SK-N-SH (cell line): ENCODE measurements at regions not wholly inside any gene's neighbourhood (a gene's known extent, or its start where the extent isn't known, plus 50 kb on each side); places are given as distances from the start of the nearest gene placed in this dataset.

Experiments
- CTCF ChIA-PET: fragments of 300-600, 350-600 bp; formaldehyde crosslinking; extraction: SDS; loops from one replicate; lab custom pipeline; 2021; lab: Yijun Ruan, JAX
- POLR2A ChIA-PET: fragments of 350-600 bp; sonication (Branson Sonifier 250); formaldehyde crosslinking; extraction: SDS; loops from one replicate; lab custom pipeline; 2020; ENCODE audit warnings: antibody characterized with exemption, inconsistent platforms; lab: Yijun Ruan, JAX
- DNase-seq: peaks from one replicate; pipeline ENCODE4 v3.0.0; 2012
- H2AFZ ChIP-seq: fragments of 200-600 bp; sonication (generic); 2 replicates; pipeline ENCODE4 v1.8.1; 2016; ENCODE audit warnings: antibody characterized with exemption, mild to moderate bottlenecking, low read depth
- H3F3A ChIP-seq: fragments of 200-600 bp; sonication (generic); replicated peaks from 2 replicates; pipeline ENCODE3; 2016; ENCODE audit warnings: antibody characterized with exemption, mild to moderate bottlenecking; ENCODE audit not compliant: insufficient read depth
- H3K27ac ChIP-seq, 2 experiments: fragments of 200-500 bp in 1 of 2; fragments of 200-600 bp in 1 of 2; sonication (Bioruptor generic) in 1 of 2; sonication (generic), shearing (Covaris generic) in 1 of 2; 2 replicates each; pipeline versions ENCODE4 v1.5.1 to v1.6.1; 2014 to 2016; ENCODE audit warnings: low read depth in 2 of 2, inconsistent platforms in 1 of 2, low read length in 1 of 2, mild to moderate bottlenecking in 1 of 2, mixed read lengths in 1 of 2
- H3K27me3 ChIP-seq: fragments of 200-600 bp; sonication (generic), shearing (Covaris generic); 2 replicates; pipeline ENCODE4 v1.6.1; 2016; ENCODE audit warnings: mixed run types; ENCODE audit not compliant: insufficient read depth
- H3K36me3 ChIP-seq, 2 experiments: fragments of 200-500 bp in 1 of 2; fragments of 200-600 bp in 1 of 2; sonication (Bioruptor generic) in 1 of 2; sonication (generic) in 1 of 2; replicated peaks in 1 of 2; 2 replicates each; pipeline versions ENCODE3 to v1.5.1; 2014 to 2016; ENCODE audit warnings: low read length in 1 of 2, mild to moderate bottlenecking in 1 of 2; ENCODE audit not compliant: insufficient read depth in 2 of 2, control insufficient read depth in 1 of 2
- H3K4me1 ChIP-seq, 2 experiments: fragments of 200-500 bp in 1 of 2; fragments of 200-600 bp in 1 of 2; sonication (Bioruptor generic) in 1 of 2; sonication (generic), shearing (Covaris generic) in 1 of 2; 2 replicates each; pipeline versions ENCODE4 v1.5.1 to v1.6.1; 2014 to 2016; ENCODE audit warnings: low read depth in 1 of 2, low read length in 1 of 2, mixed run types in 1 of 2; ENCODE audit not compliant: insufficient read depth in 2 of 2, control insufficient read depth in 1 of 2
- H3K4me2 ChIP-seq: fragments of 200-600 bp; sonication (generic), shearing (Covaris generic); 2 replicates; pipeline ENCODE4 v1.6.1; 2017; ENCODE audit warnings: mixed run types
- H3K4me3 ChIP-seq, 2 experiments: fragments of 200-500 bp in 1 of 2; fragments of 200-600 bp in 1 of 2; sonication (Bioruptor generic) in 1 of 2; sonication (generic), shearing (Covaris generic) in 1 of 2; 2 replicates each; pipeline versions ENCODE4 v1.5.1 to v1.8.1; 2014 to 2016; ENCODE audit warnings: low read depth in 2 of 2, inconsistent platforms in 1 of 2, low read length in 1 of 2, mild to moderate bottlenecking in 1 of 2, mixed read lengths in 1 of 2, moderate library complexity in 1 of 2
- H3K79me2 ChIP-seq: fragments of 200-600 bp; sonication (generic); 2 replicates; pipeline ENCODE4 v1.8.1; 2017; ENCODE audit warnings: mild to moderate bottlenecking; ENCODE audit not compliant: insufficient read depth
- H3K9ac ChIP-seq: fragments of 200-600 bp; sonication (generic); 2 replicates; pipeline ENCODE4 v1.6.1; 2017; ENCODE audit warnings: mixed run types
- H3K9me2 ChIP-seq: fragments of 200-600 bp; sonication (generic); 2 replicates; pipeline ENCODE4 v1.6.1; 2017; ENCODE audit warnings: mixed run types
- H3K9me3 ChIP-seq: fragments of 200-600 bp; sonication (generic); 2 replicates; pipeline ENCODE4 v1.6.1; 2017; ENCODE audit warnings: mixed run types, mild to moderate bottlenecking, moderate library complexity
- H4K20me1 ChIP-seq: fragments of 200-600 bp; sonication (generic); 2 replicates; pipeline ENCODE4 v1.6.1; 2017; ENCODE audit warnings: mild to moderate bottlenecking, mixed run types; ENCODE audit not compliant: insufficient read depth
- CTCF ChIP-seq: fragments of 200-600 bp; sonication (generic); IDR thresholded peaks from 2 replicates; pipeline ENCODE4 v1.6.1; 2017; ENCODE audit warnings: antibody characterized with exemption, mild to moderate bottlenecking, moderate library complexity
- ELF1 ChIP-seq: IDR thresholded peaks from 2 replicates; pipeline ENCODE4 v1.4.0; 2012
- EP300 ChIP-seq, 2 experiments: IDR thresholded peaks; 2 replicates each; pipeline versions ENCODE4 v1.4.0 to v1.6.1; 2012; ENCODE audit warnings: borderline replicate concordance in 1 of 2, low read depth in 1 of 2, low read length in 1 of 2
- FOSL2 ChIP-seq: IDR thresholded peaks from 2 replicates; pipeline ENCODE4 v1.4.0; 2012; ENCODE audit warnings: low read depth, mild to moderate bottlenecking, moderate library complexity, borderline replicate concordance
- FOXJ3 ChIP-seq: sonication (generic); formaldehyde crosslinking; IDR thresholded peaks from 2 replicates; pipeline ENCODE4 v1.5.1; 2020; ENCODE audit warnings: mild to moderate bottlenecking, missing genetic modification reagents
- GABPA ChIP-seq: IDR thresholded peaks from 2 replicates; pipeline ENCODE4 v1.4.0; 2012; ENCODE audit warnings: low read depth, mild to moderate bottlenecking
- MEF2A ChIP-seq: IDR thresholded peaks from 2 replicates; pipeline ENCODE4 v1.4.0; 2012; ENCODE audit warnings: low read depth, borderline replicate concordance
- NFIC ChIP-seq: IDR thresholded peaks from 2 replicates; pipeline ENCODE4 v1.4.0; 2012; ENCODE audit warnings: borderline replicate concordance
- NRF1 ChIP-seq: IDR thresholded peaks from 2 replicates; pipeline ENCODE4 v1.6.1; 2012; ENCODE audit warnings: low read depth, mild to moderate bottlenecking, low read length
- RAD21 ChIP-seq: IDR thresholded peaks from 2 replicates; pipeline ENCODE4 v1.6.1; 2012; ENCODE audit warnings: mild to moderate bottlenecking, low read length
- RCOR1 ChIP-seq: fragments of 150-350 bp; IDR thresholded peaks from 2 replicates; pipeline ENCODE4 v1.6.1; 2017; ENCODE audit warnings: antibody characterized with exemption, low read length
- RXRA ChIP-seq: IDR thresholded peaks from 2 replicates; pipeline ENCODE4 v1.4.0; 2012; ENCODE audit warnings: low read depth, mild to moderate bottlenecking, borderline replicate concordance
- SMC3 ChIP-seq: IDR thresholded peaks from 2 replicates; pipeline ENCODE4 v1.6.1; 2012; ENCODE audit warnings: low read depth, low read length, improper control_type of control experiment
- TCF12 ChIP-seq: IDR thresholded peaks from 2 replicates; pipeline ENCODE4 v1.4.0; 2012
- TEAD4 ChIP-seq: IDR thresholded peaks from 2 replicates; pipeline ENCODE4 v1.4.0; 2012; ENCODE audit warnings: mild to moderate bottlenecking, borderline replicate concordance; ENCODE audit not compliant: insufficient read depth
- USF2 ChIP-seq: fragments of 150-350 bp; IDR thresholded peaks from 2 replicates; pipeline ENCODE4 v1.6.1; 2017; ENCODE audit warnings: antibody characterized with exemption, low read length, low read depth, borderline replicate concordance
- YY1 ChIP-seq: IDR thresholded peaks from 2 replicates; pipeline ENCODE4 v1.4.0; 2012; ENCODE audit warnings: low read depth, mild to moderate bottlenecking
- WGBS: methylation state at CpG from one replicate; pipeline ENCODE4 v1.1.6; 2017; ENCODE audit warnings: low lambda C conversion rate; 5-methylcytosine and 5-hydroxymethylcytosine counted together
- TF ChIP-seq, protein P1 (sequence below): fragments of 150-350 bp; IDR thresholded peaks from 2 replicates; pipeline ENCODE4 v1.6.1; 2016; ENCODE audit warnings: mild to moderate bottlenecking, low read depth, low read length
- TF ChIP-seq, protein P2 (sequence below): IDR thresholded peaks from 2 replicates; pipeline ENCODE4 v1.6.1; 2012; ENCODE audit warnings: mild to moderate bottlenecking, low read depth, low read length, moderate library complexity

GRCh38 chr2:206881708-206882410 is 57.5 kb upstream of the CPO start:
- WGBS = 39% methylated on average over 11 of the region's 11 CpGs
- Histone ChIP-seq H4K20me1 (no peaks in the 10 kb centered on the region), H3K9me3 (no peaks in the 10 kb centered on the region), H2AFZ (no peak overlapping the region), H3K4me2 (no peak overlapping the region), H3K9me2 (no peaks in the 10 kb centered on the region), H3F3A (no peaks in the 10 kb centered on the region), H3K79me2 (no peaks in the 10 kb centered on the region), H3K9ac (no peak overlapping the region), H3K27me3 (no peaks in the 10 kb centered on the region), H3K4me1 (peaks cover 0 to under 1% of the 10 kb centered on the region in 2 experiments; a peak in 1 of 4 replicates), H3K36me3 (no peaks in the 10 kb centered on the region), H3K4me3 (no peak overlapping the region), H3K27ac (no peak overlapping the region)
- ChIA-PET POLR2A (no interaction called here), CTCF (no interaction called here)
- DNase-seq = no peak
- TF ChIP-seq NRF1 (no peak), RCOR1 (no peak), MEF2A (no peak), FOSL2 (no peak), RAD21 (no peak), RXRA (no peak), EP300 (IDR thresholded peaks at IDR 0.05; ENCODE audit: borderline replicate concordance in 1 of 2, low read depth in 1 of 2, low read length in 1 of 2) (no peak), CTCF (no peak), ELF1 (no peak), NFIC (no peak), TEAD4 (no peak), FOXJ3 (CRISPR knock-in tag) (no peak), YY1 (no peak), GABPA (no peak), SMC3 (no peak)
- TF ChIP-seq, protein P1, sequence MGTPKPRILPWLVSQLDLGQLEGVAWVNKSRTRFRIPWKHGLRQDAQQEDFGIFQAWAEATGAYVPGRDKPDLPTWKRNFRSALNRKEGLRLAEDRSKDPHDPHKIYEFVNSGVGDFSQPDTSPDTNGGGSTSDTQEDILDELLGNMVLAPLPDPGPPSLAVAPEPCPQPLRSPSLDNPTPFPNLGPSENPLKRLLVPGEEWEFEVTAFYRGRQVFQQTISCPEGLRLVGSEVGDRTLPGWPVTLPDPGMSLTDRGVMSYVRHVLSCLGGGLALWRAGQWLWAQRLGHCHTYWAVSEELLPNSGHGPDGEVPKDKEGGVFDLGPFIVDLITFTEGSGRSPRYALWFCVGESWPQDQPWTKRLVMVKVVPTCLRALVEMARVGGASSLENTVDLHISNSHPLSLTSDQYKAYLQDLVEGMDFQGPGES = no peak

DNA sequence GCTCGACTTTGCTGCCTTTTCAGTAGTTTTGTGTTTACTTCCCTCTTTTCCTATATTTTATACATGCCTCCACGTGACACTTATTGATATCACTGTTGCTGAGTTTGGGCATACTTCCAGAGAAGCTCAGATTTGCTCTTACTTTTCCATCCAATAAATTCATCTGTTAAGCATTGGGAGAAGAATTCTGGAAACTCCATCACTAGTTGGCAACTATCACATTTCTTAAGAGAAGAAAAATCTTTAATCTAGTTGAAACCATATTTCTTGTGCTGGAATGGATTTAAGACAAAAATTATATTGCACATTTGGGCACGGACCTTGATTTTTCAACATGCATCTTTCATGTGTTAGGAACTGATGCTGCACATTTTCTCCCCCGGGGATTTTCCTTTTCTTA is 52.6 kb upstream of the CPO start:
- POLR2A ChIA-PET = no interaction called here
- Histone ChIP-seq H3K79me2 (no peaks in the 10 kb centered on the region), H3K27me3 (no peaks in the 10 kb centered on the region), H2AFZ (no peak overlapping the region), H3F3A (no peaks in the 10 kb centered on the region), H3K4me3 (no peak overlapping the region), H3K4me1 (no peaks in the 10 kb centered on the region), H3K4me2 (no peak overlapping the region), H3K9me2 (no peaks in the 10 kb centered on the region), H3K9ac (no peak overlapping the region), H3K9me3 (no peaks in the 10 kb centered on the region), H4K20me1 (no peaks in the 10 kb centered on the region), H3K27ac (no peak overlapping the region), H3K36me3 (no peaks in the 10 kb centered on the region)
- WGBS = 23% methylated on average over 4 of the region's 4 CpGs
- no peak for DNase-seq
- CTCF ChIA-PET = interaction anchor here (1.2 kb wide), 1 partner anchor 11 kb away, joined by 3 read pairs; no protein-coding TSS in a partner anchor
- TF ChIP-seq USF2 (no peak), ELF1 (no peak), TCF12 (no peak), GABPA (no peak), CTCF (no peak), RCOR1 (no peak)
- TF ChIP-seq, protein P2, sequence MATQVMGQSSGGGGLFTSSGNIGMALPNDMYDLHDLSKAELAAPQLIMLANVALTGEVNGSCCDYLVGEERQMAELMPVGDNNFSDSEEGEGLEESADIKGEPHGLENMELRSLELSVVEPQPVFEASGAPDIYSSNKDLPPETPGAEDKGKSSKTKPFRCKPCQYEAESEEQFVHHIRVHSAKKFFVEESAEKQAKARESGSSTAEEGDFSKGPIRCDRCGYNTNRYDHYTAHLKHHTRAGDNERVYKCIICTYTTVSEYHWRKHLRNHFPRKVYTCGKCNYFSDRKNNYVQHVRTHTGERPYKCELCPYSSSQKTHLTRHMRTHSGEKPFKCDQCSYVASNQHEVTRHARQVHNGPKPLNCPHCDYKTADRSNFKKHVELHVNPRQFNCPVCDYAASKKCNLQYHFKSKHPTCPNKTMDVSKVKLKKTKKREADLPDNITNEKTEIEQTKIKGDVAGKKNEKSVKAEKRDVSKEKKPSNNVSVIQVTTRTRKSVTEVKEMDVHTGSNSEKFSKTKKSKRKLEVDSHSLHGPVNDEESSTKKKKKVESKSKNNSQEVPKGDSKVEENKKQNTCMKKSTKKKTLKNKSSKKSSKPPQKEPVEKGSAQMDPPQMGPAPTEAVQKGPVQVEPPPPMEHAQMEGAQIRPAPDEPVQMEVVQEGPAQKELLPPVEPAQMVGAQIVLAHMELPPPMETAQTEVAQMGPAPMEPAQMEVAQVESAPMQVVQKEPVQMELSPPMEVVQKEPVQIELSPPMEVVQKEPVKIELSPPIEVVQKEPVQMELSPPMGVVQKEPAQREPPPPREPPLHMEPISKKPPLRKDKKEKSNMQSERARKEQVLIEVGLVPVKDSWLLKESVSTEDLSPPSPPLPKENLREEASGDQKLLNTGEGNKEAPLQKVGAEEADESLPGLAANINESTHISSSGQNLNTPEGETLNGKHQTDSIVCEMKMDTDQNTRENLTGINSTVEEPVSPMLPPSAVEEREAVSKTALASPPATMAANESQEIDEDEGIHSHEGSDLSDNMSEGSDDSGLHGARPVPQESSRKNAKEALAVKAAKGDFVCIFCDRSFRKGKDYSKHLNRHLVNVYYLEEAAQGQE = no peak
